GM12878 (cell line): ENCODE measurements at regions not wholly inside any gene's neighbourhood (a gene's known extent, or its start where the extent isn't known, plus 50 kb on each side); places are given as distances from the start of the nearest gene placed in this dataset.

Source experiments
- ATAC-seq: fragments of 200-7000 bp; cut with Tn5 transposase; 3 replicates; pipeline ENCODE4 v1.9.1; 2020; ENCODE audit warnings: mild to moderate bottlenecking, moderate library complexity
- BruUV-seq: library from RNA; stranded (reverse); fragments of 400-500 nt; replicated peaks from 2 replicates; lab custom pipeline; 2021; lab: Mats Ljungman, UMichigan
- CTCF ChIA-PET: fragments of 300-600 bp; sonication (Branson Sonifier 250); formaldehyde crosslinking; extraction: SDS; loops from one replicate; lab custom pipeline; 2021; ENCODE audit warnings: inconsistent platforms; lab: Yijun Ruan, JAX
- POLR2A ChIA-PET: fragments of 350-600 bp; formaldehyde crosslinking; extraction: SDS; loops from one replicate; lab custom pipeline; 2021; ENCODE audit warnings: inconsistent platforms; lab: Charles Lee
- RAD21 ChIA-PET: fragments of 300-600 bp; sonication (Branson Sonifier 250); formaldehyde crosslinking; loops from one replicate; lab custom pipeline; 2023; ENCODE audit warnings: antibody characterized with exemption; ENCODE audit not compliant: unreplicated experiment; lab: Charles Lee
- SMC1A ChIA-PET: fragments of 300-600 bp; sonication (Branson Sonifier 250); formaldehyde crosslinking; loops from one replicate; lab custom pipeline; 2023; ENCODE audit not compliant: unreplicated experiment, uncharacterized antibody; lab: Charles Lee
- DNase-seq: peaks from one replicate; pipeline ENCODE4 v3.0.0-alpha.2; 2011; ENCODE audit warnings: low read depth, low spot score
- FAIRE-seq: peaks from 3 replicates; lab custom pipeline; 2011; peaks lifted over from hg19 to GRCh38; lab: Jason Lieb, UNC
- H2AFZ ChIP-seq: 2 replicates; pipeline ENCODE4 v1.6.0; 2011; ENCODE audit warnings: low read depth, low read length, control low read depth; ENCODE audit not compliant: control insufficient read depth
- H3K27ac ChIP-seq: 2 replicates; pipeline ENCODE4 v1.5.1; 2011; ENCODE audit warnings: control low read depth; ENCODE audit not compliant: control insufficient read depth, insufficient read depth
- H3K27me3 ChIP-seq, 2 experiments: replicated peaks in 1 of 2; 2 replicates each; pipeline versions ENCODE4 v1.6.0 to v1.6.1; 2011; ENCODE audit warnings: low read length in 1 of 2; ENCODE audit not compliant: control insufficient read depth in 2 of 2, insufficient read depth in 2 of 2
- H3K36me3 ChIP-seq, 2 experiments: 2 replicates each; pipeline ENCODE4 v1.5.1; 2011; ENCODE audit warnings: low read length in 1 of 2; ENCODE audit not compliant: control insufficient read depth in 2 of 2, insufficient read depth in 2 of 2
- H3K4me1 ChIP-seq: 2 replicates; pipeline ENCODE4 v1.6.1; 2011; ENCODE audit warnings: mild to moderate bottlenecking, low read length, moderate library complexity, mixed read lengths; ENCODE audit not compliant: control insufficient read depth, insufficient read depth
- H3K4me2 ChIP-seq: 2 replicates; pipeline ENCODE4 v1.6.0; 2011; ENCODE audit warnings: control low read depth; ENCODE audit not compliant: control insufficient read depth, insufficient read depth
- H3K4me3 ChIP-seq: fragments of 200-600 bp; sonication (generic); 2 replicates; pipeline ENCODE4 v1.5.1; 2016
- H3K79me2 ChIP-seq: 2 replicates; pipeline ENCODE4 v1.6.0; 2011; ENCODE audit warnings: low read length; ENCODE audit not compliant: control insufficient read depth, insufficient read depth
- H3K9ac ChIP-seq: 2 replicates; pipeline ENCODE4 v1.8.0; 2011; ENCODE audit warnings: low read length, control low read depth, mixed read lengths; ENCODE audit not compliant: control insufficient read depth, insufficient read depth
- H3K9me3 ChIP-seq: replicated peaks from 3 replicates; pipeline ENCODE4 v1.5.1; 2011; ENCODE audit warnings: mild to moderate bottlenecking, low read length; ENCODE audit not compliant: control insufficient read depth, insufficient read depth
- H4K20me1 ChIP-seq: 2 replicates; pipeline ENCODE4 v1.6.0; 2011; ENCODE audit not compliant: control insufficient read depth, insufficient read depth
- CEBPB ChIP-seq, 2 experiments: fragments of 150-350 bp in 1 of 2; IDR thresholded peaks; 2 replicates each; pipeline ENCODE4 v1.6.1; 2012 to 2014; ENCODE audit warnings: low read depth in 2 of 2, low read length in 2 of 2, borderline replicate concordance in 1 of 2, inconsistent platforms in 1 of 2
- CHD2 ChIP-seq: IDR thresholded peaks from 2 replicates; pipeline ENCODE4 v1.6.1; 2011; ENCODE audit warnings: low read depth, low read length, improper control_type of control experiment, borderline replicate concordance
- CREB1 ChIP-seq: IDR thresholded peaks from 2 replicates; pipeline ENCODE4 v1.6.1; 2012; ENCODE audit warnings: low read depth, mild to moderate bottlenecking, inconsistent platforms
- EGR1 ChIP-seq, 2 experiments: IDR thresholded peaks; 1 replicate in 1 of 2; 2 replicates in 1 of 2; pipeline ENCODE4 v1.6.1; 2011 to 2012; ENCODE audit warnings: low read depth in 2 of 2, low read length in 2 of 2, borderline replicate concordance in 1 of 2, mild to moderate bottlenecking in 1 of 2, moderate library complexity in 1 of 2
- EZH2 ChIP-seq: IDR thresholded peaks from 2 replicates; pipeline ENCODE4 v1.6.1; 2012; ENCODE audit warnings: low read depth, mild to moderate bottlenecking, control low read depth, inconsistent platforms, low read length, borderline replicate concordance; ENCODE audit not compliant: control insufficient read depth
- GABPA ChIP-seq: IDR thresholded peaks from 2 replicates; pipeline ENCODE4 v1.6.1; 2014; ENCODE audit warnings: antibody characterized with exemption, low read depth, mild to moderate bottlenecking, inconsistent platforms
- JUND ChIP-seq: IDR thresholded peaks from 2 replicates; pipeline ENCODE4 v1.6.1; 2012; ENCODE audit warnings: low read depth, mild to moderate bottlenecking, low read length, improper control_type of control experiment, moderate library complexity
- NFYA ChIP-seq: IDR thresholded peaks from 2 replicates; pipeline ENCODE4 v1.6.1; 2011; ENCODE audit warnings: low read depth, mild to moderate bottlenecking, low read length, improper control_type of control experiment, borderline replicate concordance
- RAD21 ChIP-seq: IDR thresholded peaks from 2 replicates; pipeline ENCODE4 v1.6.1; 2011; ENCODE audit warnings: mild to moderate bottlenecking, low read depth, low read length, moderate library complexity; ENCODE audit not compliant: insufficient read depth
- SIX5 ChIP-seq: IDR thresholded peaks from 2 replicates; pipeline ENCODE4 v1.6.1; 2011; ENCODE audit warnings: mild to moderate bottlenecking, low read depth, low read length, moderate library complexity; ENCODE audit not compliant: severe bottlenecking
- SREBF1 ChIP-seq: IDR thresholded peaks from 2 replicates; pipeline ENCODE4 v1.6.1; 2012; ENCODE audit warnings: mild to moderate bottlenecking, low read length
- STAT1 ChIP-seq: fragments of 450-650 bp; conservative IDR thresholded peaks from 2 replicates; pipeline ENCODE4 v1.6.1; 2014; ENCODE audit warnings: antibody characterized with exemption, mild to moderate bottlenecking
- TARDBP ChIP-seq: IDR thresholded peaks from 2 replicates; pipeline ENCODE4 v1.6.1; 2016; ENCODE audit warnings: borderline replicate concordance
- TCF3 ChIP-seq: IDR thresholded peaks from 2 replicates; pipeline ENCODE4 v1.6.1; 2012; ENCODE audit warnings: low read depth, mild to moderate bottlenecking, low read length, borderline replicate concordance; ENCODE audit not compliant: insufficient read depth
- ZNF24 ChIP-seq: fragments of 450-650 bp; IDR thresholded peaks from 2 replicates; pipeline ENCODE4 v1.6.1; 2017; ENCODE audit warnings: antibody characterized with exemption, mild to moderate bottlenecking
- ZNF384 ChIP-seq: IDR thresholded peaks from 2 replicates; pipeline ENCODE4 v1.6.1; 2012; ENCODE audit warnings: low read depth, mild to moderate bottlenecking, low read length, improper control_type of control experiment, borderline replicate concordance
- ZSCAN29 ChIP-seq: fragments of 450-650 bp; IDR thresholded peaks from 2 replicates; pipeline ENCODE4 v1.6.1; 2017; ENCODE audit warnings: mild to moderate bottlenecking, moderate library complexity
- WGBS: methylation state at CpG from one replicate; pipeline ENCODE4 v1.1.6; 2016; ENCODE audit warnings: low lambda C conversion rate; ENCODE audit not compliant: insufficient replicate concordance, insufficient coverage; ENCODE audit errors: missing lambda C conversion rate; 5-methylcytosine and 5-hydroxymethylcytosine counted together
- in situ Hi-C: fragments of 300-500 bp; cut with MboI; formaldehyde crosslinking; loops from 9 replicates; pipeline ENCODE4 v1.14.3; 2018; ENCODE audit warnings: mixed read lengths
- intact Hi-C: fragments of 100-400 bp; cut with micrococcal nuclease; formaldehyde crosslinking; loops from one replicate; pipeline ENCODE4 v1.14.2; 2022; ENCODE audit not compliant: unreplicated experiment
- TF ChIP-seq, protein P1 (sequence below): fragments of 450-650 bp; IDR thresholded peaks from 2 replicates; pipeline ENCODE4 v1.6.1; 2016; ENCODE audit warnings: mild to moderate bottlenecking
- TF ChIP-seq, protein P2 (sequence below): IDR thresholded peaks from 2 replicates; pipeline ENCODE4 v1.6.1; 2012; ENCODE audit warnings: low read depth, low read length, improper control_type of control experiment

DNA sequence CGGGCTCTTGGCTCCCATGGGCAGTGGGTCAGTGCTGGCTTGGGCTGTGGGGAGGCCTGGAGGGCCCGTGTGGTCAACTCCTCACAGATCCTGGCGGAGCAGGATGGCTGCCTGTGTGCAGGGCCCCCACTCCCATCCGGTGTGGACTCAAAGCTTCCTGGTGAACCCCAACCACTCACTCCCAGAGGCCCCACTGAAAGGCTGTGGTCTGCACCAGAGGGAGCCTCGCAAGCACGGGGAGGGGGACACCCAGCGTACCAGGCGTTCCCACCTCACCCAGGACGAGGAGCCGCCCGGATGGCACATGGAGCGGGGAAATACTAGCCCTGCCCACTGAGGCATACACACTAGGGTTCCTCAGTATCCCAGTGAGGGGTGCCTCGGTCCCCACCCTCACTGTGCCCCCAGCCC is 75.4 kb upstream of the ACTRT2 start:
- Histone ChIP-seq H3K4me2 (no peak overlapping the region), H4K20me1 (no peaks in the 10 kb centered on the region), H3K9ac (no peak overlapping the region), H3K4me3 (no peak overlapping the region), H2AFZ (no peak overlapping the region), H3K27me3 (no peaks in the 10 kb centered on the region), H3K36me3 (no peaks in the 10 kb centered on the region), H3K27ac (no peak overlapping the region)
- no TSS peak for BruUV-seq
- ChIA-PET RAD21 (no interaction called here), CTCF (no interaction called here), SMC1A (no interaction called here), POLR2A (no interaction called here)
- 54% methylated on average over 12 of the region's 13 CpGs for WGBS
- intact Hi-C loops: no loop called here
- no peak for ATAC-seq
- no peak for FAIRE-seq
- in situ Hi-C loops: no loop called here
- TF ChIP-seq GABPA (no peak), RAD21 (no peak), SIX5 (no peak), CEBPB (IDR thresholded peaks at IDR 0.05; ENCODE audit: borderline replicate concordance in 1 of 2, low read depth in 2 of 2, low read length in 2 of 2) (no peak), TCF3 (no peak), JUND (no peak), EGR1 (IDR thresholded peaks at IDR 0.05; ENCODE audit: borderline replicate concordance in 1 of 2, low read depth in 2 of 2, low read length in 2 of 2) (no peak), EZH2 (no peak), ZNF24 (no peak), NFYA (no peak), STAT1 (no peak), ZNF384 (no peak), TARDBP (no peak), CREB1 (no peak), CHD2 (no peak), ZSCAN29 (no peak), SREBF1 (no peak)
- TF ChIP-seq, protein P1, sequence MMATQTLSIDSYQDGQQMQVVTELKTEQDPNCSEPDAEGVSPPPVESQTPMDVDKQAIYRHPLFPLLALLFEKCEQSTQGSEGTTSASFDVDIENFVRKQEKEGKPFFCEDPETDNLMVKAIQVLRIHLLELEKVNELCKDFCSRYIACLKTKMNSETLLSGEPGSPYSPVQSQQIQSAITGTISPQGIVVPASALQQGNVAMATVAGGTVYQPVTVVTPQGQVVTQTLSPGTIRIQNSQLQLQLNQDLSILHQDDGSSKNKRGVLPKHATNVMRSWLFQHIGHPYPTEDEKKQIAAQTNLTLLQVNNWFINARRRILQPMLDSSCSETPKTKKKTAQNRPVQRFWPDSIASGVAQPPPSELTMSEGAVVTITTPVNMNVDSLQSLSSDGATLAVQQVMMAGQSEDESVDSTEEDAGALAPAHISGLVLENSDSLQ: no peak
- TF ChIP-seq, protein P2, sequence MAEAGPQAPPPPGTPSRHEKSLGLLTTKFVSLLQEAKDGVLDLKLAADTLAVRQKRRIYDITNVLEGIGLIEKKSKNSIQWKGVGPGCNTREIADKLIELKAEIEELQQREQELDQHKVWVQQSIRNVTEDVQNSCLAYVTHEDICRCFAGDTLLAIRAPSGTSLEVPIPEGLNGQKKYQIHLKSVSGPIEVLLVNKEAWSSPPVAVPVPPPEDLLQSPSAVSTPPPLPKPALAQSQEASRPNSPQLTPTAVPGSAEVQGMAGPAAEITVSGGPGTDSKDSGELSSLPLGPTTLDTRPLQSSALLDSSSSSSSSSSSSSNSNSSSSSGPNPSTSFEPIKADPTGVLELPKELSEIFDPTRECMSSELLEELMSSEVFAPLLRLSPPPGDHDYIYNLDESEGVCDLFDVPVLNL: no peak
- TF ChIP-seq, all 136 proteins: peak for 0
- Histone ChIP-seq H3K79me2 (no peaks in the 10 kb centered on the region), H3K4me1 (no peaks in the 10 kb centered on the region), H3K9me3 (peaks cover 3% of the 10 kb centered on the region; the same call in 1 of the 3 replicates)
- no peak for DNase-seq
